ENCODE measurements at regions not wholly inside any gene's neighbourhood (a gene's known extent, or its start where the extent isn't known, plus 50 kb on each side); places are given as distances from the start of the nearest gene placed in this dataset.

- no peak for DNase-seq (ENCODE audit: low read depth in 3 of 3, low spot score in 2 of 3)
Measured at GRCh38 chr16:80147026-80147655, 393.7 kb upstream of the DYNLRB2 start.

GRCh38 chr16:80144191-80144590, 396.6 kb upstream of the DYNLRB2 start:
- DNase-seq (ENCODE audit: low read depth in 3 of 3, low spot score in 2 of 3): no peak

- DNase-seq (ENCODE audit: low read depth in 3 of 3, low spot score in 2 of 3): no peak
Measured at GRCh38 chr16:80142940-80143339, 397.9 kb upstream of the DYNLRB2 start.

- DNase-seq (ENCODE audit: low read depth in 3 of 3, low spot score in 2 of 3): no peak
Measured at GRCh38 chr16:80142281-80142680, 398.5 kb upstream of the DYNLRB2 start.

GRCh38 chr16:80129791-80130190, 411.0 kb upstream of the DYNLRB2 start:
- no peak for DNase-seq (ENCODE audit: low read depth in 3 of 3, low spot score in 2 of 3)

GRCh38 chr16:80125677-80126076, 415.1 kb upstream of the DYNLRB2 start:
- DNase-seq (ENCODE audit: low read depth in 3 of 3, low spot score in 2 of 3): no peak

- DNase-seq (ENCODE audit: low read depth in 3 of 3, low spot score in 2 of 3): no peak
Measured at GRCh38 chr16:80123189-80123588, 417.6 kb upstream of the DYNLRB2 start.

- peak; percentile 33 to 50 (median 45) for DNase-seq (ENCODE audit: low read depth in 3 of 3, low spot score in 2 of 3)
Measured at GRCh38 chr16:80122115-80122514, 418.7 kb upstream of the DYNLRB2 start.

GRCh38 chr16:80121522-80121909, 419.3 kb upstream of the DYNLRB2 start:
- DNase-seq (ENCODE audit: low read depth in 3 of 3, low spot score in 2 of 3): no peak

GRCh38 chr16:80120899-80121521, 419.8 kb upstream of the DYNLRB2 start:
- DNase-seq (ENCODE audit: low read depth in 3 of 3, low spot score in 2 of 3): no peak

- no peak for DNase-seq (ENCODE audit: low read depth in 3 of 3, low spot score in 2 of 3)
Measured at GRCh38 chr16:80117556-80118130, 423.1 kb upstream of the DYNLRB2 start.

- no peak for DNase-seq (ENCODE audit: low read depth in 3 of 3, low spot score in 2 of 3)
Measured at GRCh38 chr16:80116711-80117110, 424.1 kb upstream of the DYNLRB2 start.

GRCh38 chr16:80114699-80115098, 426.1 kb upstream of the DYNLRB2 start:
- no peak for DNase-seq (ENCODE audit: low read depth in 3 of 3, low spot score in 2 of 3)

GRCh38 chr16:80113873-80114574, 426.8 kb upstream of the DYNLRB2 start:
- no peak for DNase-seq (ENCODE audit: low read depth in 3 of 3, low spot score in 2 of 3)

- DNase-seq (ENCODE audit: low read depth in 3 of 3, low spot score in 2 of 3): no peak
Measured at GRCh38 chr16:80109581-80109980, 431.2 kb upstream of the DYNLRB2 start.

- DNase-seq (ENCODE audit: low read depth in 3 of 3, low spot score in 2 of 3): no peak
Measured at GRCh38 chr16:80107900-80108299, 432.9 kb upstream of the DYNLRB2 start.

GRCh38 chr16:80105751-80106150, 435.0 kb upstream of the DYNLRB2 start:
- no peak for DNase-seq (ENCODE audit: low read depth in 3 of 3, low spot score in 2 of 3)

- no peak for DNase-seq (ENCODE audit: low read depth in 3 of 3, low spot score in 2 of 3)
Measured at GRCh38 chr16:80105160-80105559, 435.6 kb upstream of the DYNLRB2 start.

- no peak for DNase-seq (ENCODE audit: low read depth in 3 of 3, low spot score in 2 of 3)
Measured at GRCh38 chr16:80104401-80104800, 436.4 kb upstream of the DYNLRB2 start.

- DNase-seq (ENCODE audit: low read depth in 3 of 3, low spot score in 2 of 3): no peak
Measured at GRCh38 chr16:80103463-80103862, 437.3 kb upstream of the DYNLRB2 start.

- DNase-seq (ENCODE audit: low read depth in 3 of 3, low spot score in 2 of 3): no peak
Measured at GRCh38 chr16:80100846-80101451, 439.8 kb upstream of the DYNLRB2 start.

Measured in right renal cortex interstitium (tissue), 3 donors.